Endothelial cell of umbilical vein (primary cell): ENCODE measurements at regions not wholly inside any gene's neighbourhood (a gene's known extent, or its start where the extent isn't known, plus 50 kb on each side); places are given as distances from the start of the nearest gene placed in this dataset.

Source experiments
- EZH2 ChIP-seq: IDR thresholded peaks from 2 replicates; pipeline ENCODE4 v1.6.1; 2012; ENCODE audit warnings: borderline replicate concordance, low read depth, mild to moderate bottlenecking, moderate library complexity, low read length, inconsistent platforms; ENCODE audit not compliant: severe bottlenecking
- FOS ChIP-seq: IDR thresholded peaks from 2 replicates; pipeline ENCODE4 v1.6.1; 2011; ENCODE audit warnings: mild to moderate bottlenecking, low read length, moderate library complexity, borderline replicate concordance; ENCODE audit not compliant: insufficient read depth
- GATA2 ChIP-seq: IDR thresholded peaks from 2 replicates; pipeline ENCODE4 v1.7.0; 2011; ENCODE audit warnings: low read depth, mild to moderate bottlenecking, moderate library complexity, mixed read lengths, low read length; ENCODE audit not compliant: insufficient read length, insufficient read depth
- MYC ChIP-seq: IDR thresholded peaks from one replicate; pipeline ENCODE4 v1.6.1; 2011; ENCODE audit warnings: mild to moderate bottlenecking, low read depth, low read length
- POLR2A ChIP-seq: IDR thresholded peaks from 2 replicates; pipeline ENCODE4 v1.6.1; 2012; ENCODE audit warnings: low read depth, mild to moderate bottlenecking, control low read depth, low read length
- POLR2AphosphoS5 ChIP-seq: IDR thresholded peaks from 2 replicates; pipeline ENCODE4 v1.6.1; 2012; ENCODE audit warnings: low read depth, mild to moderate bottlenecking, control low read depth, low read length, moderate library complexity; ENCODE audit not compliant: insufficient read depth
- TF ChIP-seq, protein P1 (sequence below), 2 donors: IDR thresholded peaks; 1 replicate in 1 of 2; 2 replicates in 1 of 2; pipeline ENCODE4 v1.5.1; 2011; ENCODE audit warnings: low read length in 2 of 2, mild to moderate bottlenecking in 2 of 2, moderate library complexity in 2 of 2, control low read depth in 1 of 2, inconsistent platforms in 1 of 2, low read depth in 1 of 2; ENCODE audit not compliant: insufficient read depth in 1 of 2; ENCODE audit errors: extremely low read depth in 1 of 2
- TF ChIP-seq, protein P2 (sequence below): IDR thresholded peaks from 2 replicates; pipeline ENCODE4 v1.6.1; 2011; ENCODE audit not compliant: insufficient read depth, insufficient read length

DNA sequence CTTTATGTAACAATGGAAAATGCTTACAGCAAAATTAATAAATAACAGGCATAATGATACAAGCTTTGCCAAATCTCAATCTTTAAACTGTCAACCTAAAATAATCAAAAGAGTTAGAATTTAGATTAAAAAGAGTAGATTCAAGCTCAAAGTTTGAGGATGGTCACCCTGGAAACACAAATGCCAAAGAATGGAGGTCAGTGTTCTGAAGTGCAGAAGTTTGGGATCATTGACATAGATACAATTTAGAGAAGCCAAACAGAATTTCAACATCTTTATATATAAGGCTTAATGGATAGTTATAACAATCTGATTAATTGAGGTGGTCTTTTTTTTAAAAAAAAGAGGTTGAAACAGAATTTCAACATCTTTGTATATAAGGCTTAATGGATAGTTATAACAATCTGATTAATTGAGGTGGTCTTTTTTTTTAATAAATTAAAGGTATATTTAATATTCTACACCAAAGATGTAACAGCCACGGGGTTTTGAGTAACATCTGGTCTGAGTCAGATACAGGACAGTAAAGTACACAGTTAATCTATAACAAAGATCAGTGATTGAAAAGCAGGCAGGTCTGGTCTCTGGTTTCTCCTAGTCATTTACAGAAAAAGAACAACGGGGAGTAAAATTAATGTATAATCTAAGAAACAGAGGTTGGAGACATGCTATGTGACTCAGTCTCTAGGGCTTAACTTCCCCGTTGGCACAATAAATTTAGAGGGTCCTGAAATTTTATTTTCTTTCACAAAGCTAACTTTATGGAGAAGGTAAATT is 490.7 kb downstream of the GBE1 start:
- TF ChIP-seq EZH2, result no peak
- TF ChIP-seq POLR2A, result no peak
- TF ChIP-seq, protein P1, sequence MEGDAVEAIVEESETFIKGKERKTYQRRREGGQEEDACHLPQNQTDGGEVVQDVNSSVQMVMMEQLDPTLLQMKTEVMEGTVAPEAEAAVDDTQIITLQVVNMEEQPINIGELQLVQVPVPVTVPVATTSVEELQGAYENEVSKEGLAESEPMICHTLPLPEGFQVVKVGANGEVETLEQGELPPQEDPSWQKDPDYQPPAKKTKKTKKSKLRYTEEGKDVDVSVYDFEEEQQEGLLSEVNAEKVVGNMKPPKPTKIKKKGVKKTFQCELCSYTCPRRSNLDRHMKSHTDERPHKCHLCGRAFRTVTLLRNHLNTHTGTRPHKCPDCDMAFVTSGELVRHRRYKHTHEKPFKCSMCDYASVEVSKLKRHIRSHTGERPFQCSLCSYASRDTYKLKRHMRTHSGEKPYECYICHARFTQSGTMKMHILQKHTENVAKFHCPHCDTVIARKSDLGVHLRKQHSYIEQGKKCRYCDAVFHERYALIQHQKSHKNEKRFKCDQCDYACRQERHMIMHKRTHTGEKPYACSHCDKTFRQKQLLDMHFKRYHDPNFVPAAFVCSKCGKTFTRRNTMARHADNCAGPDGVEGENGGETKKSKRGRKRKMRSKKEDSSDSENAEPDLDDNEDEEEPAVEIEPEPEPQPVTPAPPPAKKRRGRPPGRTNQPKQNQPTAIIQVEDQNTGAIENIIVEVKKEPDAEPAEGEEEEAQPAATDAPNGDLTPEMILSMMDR (IDR thresholded peaks at IDR 0.05; ENCODE audit: extremely low read depth in 1 of 2, insufficient read depth in 1 of 2, low read depth in 1 of 2, low read length in 2 of 2), result no peak
- TF ChIP-seq POLR2AphosphoS5, result no peak
- TF ChIP-seq FOS, result no peak
- no peak for TF ChIP-seq MYC
- TF ChIP-seq GATA2, result no peak
- TF ChIP-seq, protein P2, sequence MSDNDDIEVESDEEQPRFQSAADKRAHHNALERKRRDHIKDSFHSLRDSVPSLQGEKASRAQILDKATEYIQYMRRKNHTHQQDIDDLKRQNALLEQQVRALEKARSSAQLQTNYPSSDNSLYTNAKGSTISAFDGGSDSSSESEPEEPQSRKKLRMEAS, result no peak
